NCI-H748 (cell line): ENCODE measurements at regions not wholly inside any gene's neighbourhood (a gene's known extent, or its start where the extent isn't known, plus 50 kb on each side); places are given as distances from the start of the nearest gene placed in this dataset.
"Not testable (repeated sequence)": the region's sequence is repeated elsewhere in the genome, so short reads cannot be mapped to it uniquely, and the experiment has no call there.

Source experiments
- DNase-seq: peaks from one replicate; lab custom pipeline; 2025; ENCODE audit not compliant: unreplicated experiment; lab: John Stamatoyannopoulos, UW

GRCh38 chr22:48722661-48723060, 1105.0 kb downstream of the BRD1 start:
- no peak for DNase-seq

- DNase-seq = no peak
Observed at GRCh38 chr22:48721395-48721669, 1106.3 kb downstream of the BRD1 start.

DNA sequence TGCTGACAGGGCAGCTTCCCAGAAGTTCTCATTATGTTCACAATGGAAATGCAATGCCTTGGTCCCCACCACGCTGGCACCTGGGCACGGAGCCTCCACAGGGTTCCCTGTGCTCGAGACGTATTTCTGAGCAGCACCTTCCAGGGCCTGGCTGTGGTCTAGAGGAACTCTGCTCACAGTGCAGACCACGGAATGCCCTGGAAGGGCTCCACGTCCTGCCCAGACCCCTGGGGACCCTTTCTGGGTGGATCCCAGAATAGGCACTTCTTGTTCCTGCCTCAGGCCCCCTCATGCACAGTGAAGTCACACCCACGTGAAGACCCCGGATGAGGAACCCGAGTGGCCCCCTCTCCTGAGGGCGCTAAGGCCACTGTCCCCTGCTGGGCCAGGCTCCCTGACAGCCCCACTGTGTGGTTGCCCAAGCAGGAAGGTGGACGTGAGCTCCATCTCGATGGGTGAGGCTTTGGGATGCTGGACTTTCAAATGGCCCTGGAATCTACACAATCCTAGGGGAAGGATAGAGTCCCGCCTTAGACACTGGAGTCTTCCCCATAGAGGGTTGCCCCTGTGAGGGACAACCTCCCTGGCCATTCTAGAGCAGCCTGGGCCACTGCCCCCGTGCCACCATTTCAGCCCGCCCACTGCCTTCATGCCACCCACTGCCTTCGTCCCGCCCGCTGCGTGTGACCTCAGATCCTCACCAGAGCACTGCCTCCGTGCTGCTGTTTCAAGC, 1106.8 kb downstream of the BRD1 start:
- no peak for DNase-seq

DNA sequence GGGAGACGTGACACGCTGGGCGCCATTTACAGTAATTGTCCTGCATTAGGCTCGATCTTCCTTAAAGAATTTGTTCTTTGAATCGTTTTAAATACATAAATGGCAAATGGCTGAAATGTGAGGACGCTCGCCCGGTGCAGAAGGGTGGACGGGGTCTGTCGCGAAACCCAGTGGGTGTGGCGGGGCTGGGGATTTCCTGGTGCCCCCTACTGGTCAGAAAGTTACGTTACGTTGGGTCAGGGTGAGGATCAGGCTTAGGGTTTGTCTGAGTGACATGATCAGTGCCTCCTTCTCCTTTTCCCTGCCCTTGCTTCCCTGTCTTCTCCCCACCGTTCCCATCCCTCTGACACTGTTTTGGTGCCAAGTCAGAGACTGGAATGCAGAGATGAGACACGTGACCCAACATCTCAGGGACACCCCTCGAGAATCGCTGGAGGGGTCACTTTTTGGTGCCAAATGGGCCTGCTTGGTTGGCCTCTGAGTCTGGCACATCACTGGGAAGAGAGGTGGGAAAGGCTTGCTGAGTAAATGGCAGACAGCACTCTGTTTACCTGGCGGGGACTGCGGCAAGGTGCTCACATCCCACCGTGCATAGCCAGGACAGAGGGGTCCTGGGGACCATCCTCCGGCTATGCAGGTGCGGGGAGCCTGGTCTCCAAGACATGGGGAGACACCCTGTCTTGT, 1107.6 kb downstream of the BRD1 start:
- DNase-seq = peak; percentile 88

GRCh38 chr22:48718818-48719500, 1108.7 kb downstream of the BRD1 start:
- no peak for DNase-seq

- no peak for DNase-seq
Observed at GRCh38 chr22:48717883-48718817, 1109.5 kb downstream of the BRD1 start.

- no peak for DNase-seq
Observed at GRCh38 chr22:48717076-48717810, 1110.4 kb downstream of the BRD1 start.

DNA sequence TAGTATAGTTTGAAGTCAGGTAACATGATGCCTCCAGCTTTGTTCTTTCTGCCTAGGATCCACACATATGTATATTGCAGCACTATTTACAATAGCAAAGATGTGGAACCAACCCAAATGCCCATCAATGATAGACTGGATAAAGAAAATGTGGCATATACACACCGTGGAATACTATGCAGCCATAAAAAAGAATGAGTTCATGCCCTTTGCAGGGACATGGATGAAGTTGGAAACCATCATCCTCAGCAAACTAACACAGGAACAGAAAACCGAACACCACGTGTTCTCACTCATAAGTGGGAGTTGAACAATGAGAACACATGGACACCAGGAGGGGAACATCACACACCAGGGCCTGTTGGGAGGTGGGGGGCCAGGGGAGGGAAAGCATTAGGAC, 1111.5 kb downstream of the BRD1 start:
- not testable (repeated sequence) for DNase-seq

- no peak for DNase-seq
Observed at GRCh38 chr22:48715511-48715910, 1112.2 kb downstream of the BRD1 start.

- no peak for DNase-seq
Observed at GRCh38 chr22:48714231-48714630, 1113.4 kb downstream of the BRD1 start.

DNA sequence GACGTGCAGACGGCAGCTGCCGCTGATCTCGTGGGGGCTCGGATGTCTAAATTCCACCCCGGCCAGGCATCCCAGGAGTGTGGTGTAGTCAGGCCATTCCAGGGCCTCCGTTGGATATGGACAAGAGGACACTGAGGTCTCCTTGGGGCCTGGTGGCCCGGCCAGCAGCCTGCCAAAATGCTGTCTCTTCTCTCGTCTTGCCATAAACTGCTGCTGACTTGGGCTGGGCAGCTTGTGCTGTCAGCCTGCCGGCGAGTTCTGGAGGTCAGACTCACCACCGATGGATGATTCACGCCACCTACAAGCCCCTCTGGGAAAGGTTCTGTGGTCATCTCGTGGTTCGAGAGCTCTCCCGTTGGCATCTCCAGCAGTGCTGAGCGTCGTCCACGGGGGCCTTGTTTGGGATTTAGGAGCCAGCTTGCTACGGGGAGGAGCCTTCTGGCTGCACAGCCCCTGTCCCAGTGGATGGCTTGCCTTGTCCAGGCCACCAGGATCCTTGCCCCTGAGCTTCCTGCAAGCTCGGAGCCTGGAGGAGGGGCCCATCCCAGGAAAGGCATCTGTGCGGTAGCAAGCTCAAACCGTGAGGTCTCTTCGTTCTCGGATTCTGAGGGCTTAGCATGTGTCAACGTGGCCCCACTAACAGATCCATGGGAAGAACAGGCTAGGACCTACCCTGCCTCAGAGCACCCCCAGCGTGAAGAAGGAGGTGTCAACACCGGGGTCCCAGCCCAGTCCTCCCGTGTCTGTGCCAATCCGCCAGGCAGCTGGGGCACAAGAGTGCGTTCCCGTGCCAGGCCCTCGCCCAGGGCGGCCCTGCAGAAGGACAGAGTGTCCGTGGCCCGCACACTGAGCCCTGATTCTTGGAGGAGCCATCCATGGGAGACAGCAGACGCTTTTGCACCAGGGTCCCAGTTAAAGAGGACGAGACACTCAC, 1114.1 kb downstream of the BRD1 start:
- DNase-seq = no peak

DNA sequence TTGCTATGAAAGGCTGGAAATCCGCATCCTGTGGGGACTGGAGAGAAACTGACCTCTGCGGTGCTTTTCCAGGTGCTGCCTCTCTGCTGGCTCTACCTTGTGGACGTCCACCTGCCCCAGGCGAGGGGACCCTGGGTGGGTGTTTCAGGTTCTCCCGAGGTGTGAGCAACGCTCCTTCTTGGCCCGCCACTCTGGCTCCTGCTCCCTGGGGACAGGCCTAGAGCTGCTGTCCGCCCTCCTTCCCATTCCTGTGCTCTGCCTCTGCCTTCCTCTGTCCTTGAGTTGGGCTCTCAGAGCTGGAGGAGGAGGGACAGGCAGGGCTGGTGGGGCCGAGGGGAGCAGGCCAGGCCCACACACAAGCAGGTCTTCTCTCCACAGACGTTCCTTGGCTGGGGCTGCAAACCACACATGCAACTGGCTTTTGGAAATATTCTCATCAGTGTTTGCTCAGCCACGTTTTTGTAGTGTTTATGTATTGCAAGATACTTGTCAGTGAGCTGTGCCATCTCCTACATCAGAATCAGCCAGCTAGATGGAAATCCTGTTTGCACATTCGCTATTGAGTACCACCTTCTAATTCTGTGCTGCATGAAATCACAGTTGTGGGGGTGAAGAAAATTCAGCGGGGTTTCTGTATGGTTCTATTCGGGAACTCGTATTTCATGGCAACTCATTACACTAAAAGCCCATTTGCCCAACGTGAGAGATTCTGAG, 1115.0 kb downstream of the BRD1 start:
- no peak for DNase-seq

- no peak for DNase-seq
Observed at GRCh38 chr22:48711669-48712068, 1116.0 kb downstream of the BRD1 start.

- no peak for DNase-seq
Observed at GRCh38 chr22:48711031-48711431, 1116.6 kb downstream of the BRD1 start.

GRCh38 chr22:48710410-48710809, 1117.3 kb downstream of the BRD1 start:
- no peak for DNase-seq

- no peak for DNase-seq
Observed at GRCh38 chr22:48709976-48710375, 1117.7 kb downstream of the BRD1 start.

GRCh38 chr22:48709453-48709852, 1118.2 kb downstream of the BRD1 start:
- no peak for DNase-seq

DNA sequence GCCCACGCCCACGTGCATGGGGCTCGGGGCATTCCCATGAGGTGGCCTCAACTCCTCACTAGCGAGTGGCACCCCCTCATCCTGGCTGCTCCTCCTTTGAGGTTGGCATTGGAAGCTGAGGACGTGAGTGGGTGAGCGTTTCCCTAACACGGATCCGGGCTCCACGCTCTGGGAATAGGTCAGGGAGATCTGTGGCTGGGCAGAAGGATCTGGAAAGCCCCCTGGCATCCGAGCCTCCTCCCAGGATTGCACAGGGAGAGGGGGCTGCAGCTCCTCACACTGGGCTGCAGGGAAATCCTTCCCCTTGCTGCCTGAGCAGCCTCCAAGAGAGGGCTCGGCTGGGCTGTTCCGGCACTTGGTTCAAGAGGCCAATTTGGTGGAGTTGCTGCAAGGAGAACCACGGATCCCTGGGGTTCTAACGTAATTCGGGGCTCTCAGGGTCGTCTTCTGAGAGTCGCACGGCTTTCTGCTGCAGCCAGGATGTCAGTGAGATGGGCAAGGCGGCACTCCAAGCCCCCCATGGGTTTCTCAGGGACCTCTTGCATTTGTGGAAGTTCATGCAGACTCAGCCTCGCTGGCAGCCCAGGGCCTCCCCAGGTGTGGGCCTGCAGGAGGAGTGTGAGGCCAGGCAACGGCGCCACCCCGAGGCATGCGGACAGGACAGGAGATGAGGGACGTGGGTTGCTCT, 1119.0 kb downstream of the BRD1 start:
- DNase-seq = no peak
